ENCODE measurements at regions not wholly inside any gene's neighbourhood (a gene's known extent, or its start where the extent isn't known, plus 50 kb on each side); places are given as distances from the start of the nearest gene placed in this dataset.

DNA sequence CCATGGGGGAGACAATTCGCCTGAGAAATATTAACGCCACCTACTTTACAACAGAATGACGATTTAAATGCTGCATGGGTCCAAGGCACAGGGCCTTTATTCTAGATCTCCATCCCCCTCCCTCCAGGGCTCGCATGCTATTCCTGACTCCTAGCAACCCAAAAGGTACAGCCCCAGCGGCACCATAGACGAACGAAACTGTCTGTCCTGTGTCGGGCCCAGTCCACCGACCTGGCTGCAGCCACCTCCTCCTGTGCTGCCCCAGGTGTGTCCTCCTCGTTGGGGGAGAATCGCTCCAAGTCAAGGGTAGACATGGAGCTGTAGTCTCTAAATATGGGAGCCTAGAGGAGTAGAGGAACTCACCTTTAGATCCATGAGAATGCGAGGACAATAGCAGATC lies 196.5 kb downstream of the TOMM20 start:
- TF ChIP-seq, protein P1, sequence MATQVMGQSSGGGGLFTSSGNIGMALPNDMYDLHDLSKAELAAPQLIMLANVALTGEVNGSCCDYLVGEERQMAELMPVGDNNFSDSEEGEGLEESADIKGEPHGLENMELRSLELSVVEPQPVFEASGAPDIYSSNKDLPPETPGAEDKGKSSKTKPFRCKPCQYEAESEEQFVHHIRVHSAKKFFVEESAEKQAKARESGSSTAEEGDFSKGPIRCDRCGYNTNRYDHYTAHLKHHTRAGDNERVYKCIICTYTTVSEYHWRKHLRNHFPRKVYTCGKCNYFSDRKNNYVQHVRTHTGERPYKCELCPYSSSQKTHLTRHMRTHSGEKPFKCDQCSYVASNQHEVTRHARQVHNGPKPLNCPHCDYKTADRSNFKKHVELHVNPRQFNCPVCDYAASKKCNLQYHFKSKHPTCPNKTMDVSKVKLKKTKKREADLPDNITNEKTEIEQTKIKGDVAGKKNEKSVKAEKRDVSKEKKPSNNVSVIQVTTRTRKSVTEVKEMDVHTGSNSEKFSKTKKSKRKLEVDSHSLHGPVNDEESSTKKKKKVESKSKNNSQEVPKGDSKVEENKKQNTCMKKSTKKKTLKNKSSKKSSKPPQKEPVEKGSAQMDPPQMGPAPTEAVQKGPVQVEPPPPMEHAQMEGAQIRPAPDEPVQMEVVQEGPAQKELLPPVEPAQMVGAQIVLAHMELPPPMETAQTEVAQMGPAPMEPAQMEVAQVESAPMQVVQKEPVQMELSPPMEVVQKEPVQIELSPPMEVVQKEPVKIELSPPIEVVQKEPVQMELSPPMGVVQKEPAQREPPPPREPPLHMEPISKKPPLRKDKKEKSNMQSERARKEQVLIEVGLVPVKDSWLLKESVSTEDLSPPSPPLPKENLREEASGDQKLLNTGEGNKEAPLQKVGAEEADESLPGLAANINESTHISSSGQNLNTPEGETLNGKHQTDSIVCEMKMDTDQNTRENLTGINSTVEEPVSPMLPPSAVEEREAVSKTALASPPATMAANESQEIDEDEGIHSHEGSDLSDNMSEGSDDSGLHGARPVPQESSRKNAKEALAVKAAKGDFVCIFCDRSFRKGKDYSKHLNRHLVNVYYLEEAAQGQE (IDR thresholded peaks at IDR 0.05; ENCODE audit: insufficient replicate concordance, low read depth), result no peak
- TF ChIP-seq, protein P2, sequence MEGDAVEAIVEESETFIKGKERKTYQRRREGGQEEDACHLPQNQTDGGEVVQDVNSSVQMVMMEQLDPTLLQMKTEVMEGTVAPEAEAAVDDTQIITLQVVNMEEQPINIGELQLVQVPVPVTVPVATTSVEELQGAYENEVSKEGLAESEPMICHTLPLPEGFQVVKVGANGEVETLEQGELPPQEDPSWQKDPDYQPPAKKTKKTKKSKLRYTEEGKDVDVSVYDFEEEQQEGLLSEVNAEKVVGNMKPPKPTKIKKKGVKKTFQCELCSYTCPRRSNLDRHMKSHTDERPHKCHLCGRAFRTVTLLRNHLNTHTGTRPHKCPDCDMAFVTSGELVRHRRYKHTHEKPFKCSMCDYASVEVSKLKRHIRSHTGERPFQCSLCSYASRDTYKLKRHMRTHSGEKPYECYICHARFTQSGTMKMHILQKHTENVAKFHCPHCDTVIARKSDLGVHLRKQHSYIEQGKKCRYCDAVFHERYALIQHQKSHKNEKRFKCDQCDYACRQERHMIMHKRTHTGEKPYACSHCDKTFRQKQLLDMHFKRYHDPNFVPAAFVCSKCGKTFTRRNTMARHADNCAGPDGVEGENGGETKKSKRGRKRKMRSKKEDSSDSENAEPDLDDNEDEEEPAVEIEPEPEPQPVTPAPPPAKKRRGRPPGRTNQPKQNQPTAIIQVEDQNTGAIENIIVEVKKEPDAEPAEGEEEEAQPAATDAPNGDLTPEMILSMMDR (IDR thresholded peaks at IDR 0.05; ENCODE audit: insufficient read depth, low read length), result no peak
- no peak for TF ChIP-seq POLR2AphosphoS5 (IDR thresholded peaks at IDR 0.05; ENCODE audit: low read depth)
- no peak for TF ChIP-seq GABPA (IDR thresholded peaks at IDR 0.05; ENCODE audit: low read depth)
- TF ChIP-seq SPI1 (IDR thresholded peaks at IDR 0.05; ENCODE audit: borderline replicate concordance, low read depth), result no peak

All from HL-60 (cell line).